ENCODE measurements at regions not wholly inside any gene's neighbourhood (a gene's known extent, or its start where the extent isn't known, plus 50 kb on each side); places are given as distances from the start of the nearest gene placed in this dataset.

DNA sequence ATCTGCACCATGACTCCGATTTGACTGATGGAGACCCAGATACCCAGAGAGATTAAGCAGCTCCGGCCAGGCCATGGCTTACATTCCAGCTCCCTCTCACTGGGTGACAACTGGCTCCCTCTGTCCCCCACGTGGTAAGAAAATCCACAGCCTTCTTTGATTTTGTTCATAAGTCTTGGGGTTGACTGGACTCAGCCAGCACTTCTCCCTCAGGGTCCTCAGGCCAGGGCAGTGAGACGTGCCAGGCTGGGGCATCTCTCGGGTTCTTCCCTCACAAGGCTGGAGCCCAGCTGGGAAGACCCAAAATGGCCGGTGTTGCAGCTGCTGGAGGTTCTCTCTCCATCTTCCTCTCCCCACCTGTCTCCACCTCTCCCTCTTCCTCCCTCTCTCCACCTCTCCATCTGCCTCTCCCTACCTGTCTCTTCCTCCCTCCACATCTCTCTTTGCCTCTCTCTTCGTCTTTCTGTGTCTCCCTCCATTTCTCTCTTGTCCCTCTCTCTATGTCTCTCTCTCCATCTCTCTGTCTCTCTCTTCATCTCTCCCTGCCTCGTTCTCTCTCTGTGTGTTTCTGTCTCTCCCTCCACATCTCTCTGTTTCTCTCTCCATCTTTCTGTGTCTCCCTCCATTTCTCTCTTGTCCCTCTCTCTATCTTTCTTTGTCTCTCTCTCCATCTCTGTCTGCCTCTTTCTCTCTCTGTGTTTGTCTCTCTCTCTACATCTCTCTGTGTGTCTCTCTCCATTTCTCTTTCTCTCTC is 105.3 kb downstream of the FOXL1 start:
- no peak for DNase-seq

GRCh38 chr16:86685076-86685475 is 106.7 kb downstream of the FOXL1 start:
- DNase-seq, result no peak

GRCh38 chr16:86690970-86691369 is 112.6 kb downstream of the FOXL1 start:
- DNase-seq, result no peak

DNA sequence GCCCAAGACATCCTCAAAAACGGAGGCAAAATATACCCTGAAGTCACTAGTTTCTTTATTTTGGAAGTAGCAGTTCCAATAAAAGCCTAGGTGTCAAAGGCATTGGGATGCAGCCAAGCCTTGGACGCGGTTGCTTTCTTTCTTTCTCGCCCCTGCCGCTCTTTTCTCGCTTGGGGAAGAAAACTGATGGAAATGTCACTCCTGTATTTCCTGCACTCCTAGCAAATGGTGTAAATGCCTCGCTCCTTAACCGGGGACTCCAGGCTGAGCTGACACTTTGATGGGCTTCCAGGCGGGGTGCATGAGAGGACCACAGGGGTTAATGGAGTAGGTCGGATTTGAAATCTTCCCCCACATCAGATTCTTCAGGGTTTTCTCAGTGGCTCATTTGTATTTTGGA is 114.1 kb downstream of the FOXL1 start:
- DNase-seq, result no peak

GRCh38 chr16:86693033-86693432 is 114.7 kb downstream of the FOXL1 start:
- no peak for DNase-seq

DNA sequence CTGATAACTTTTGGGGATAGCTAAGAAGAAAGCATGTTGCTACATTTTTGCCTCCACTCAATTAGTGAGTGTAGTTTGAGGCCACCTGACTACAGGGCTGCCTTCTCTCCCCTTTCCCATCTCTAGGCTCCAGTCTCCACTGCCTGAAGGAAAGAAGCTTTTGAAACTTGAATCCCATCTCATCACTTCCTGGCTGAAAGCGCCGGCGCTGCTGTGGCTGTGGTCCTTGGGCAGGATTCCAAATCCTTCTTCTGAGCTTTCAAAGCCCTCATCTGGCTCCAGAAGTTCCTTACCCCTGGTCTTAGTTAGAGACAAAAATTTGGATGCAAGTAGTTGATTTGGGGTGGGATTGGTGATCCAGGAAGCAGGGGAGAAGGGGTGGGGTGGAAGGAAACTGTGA is 119.4 kb downstream of the FOXL1 start:
- no peak for DNase-seq

DNA sequence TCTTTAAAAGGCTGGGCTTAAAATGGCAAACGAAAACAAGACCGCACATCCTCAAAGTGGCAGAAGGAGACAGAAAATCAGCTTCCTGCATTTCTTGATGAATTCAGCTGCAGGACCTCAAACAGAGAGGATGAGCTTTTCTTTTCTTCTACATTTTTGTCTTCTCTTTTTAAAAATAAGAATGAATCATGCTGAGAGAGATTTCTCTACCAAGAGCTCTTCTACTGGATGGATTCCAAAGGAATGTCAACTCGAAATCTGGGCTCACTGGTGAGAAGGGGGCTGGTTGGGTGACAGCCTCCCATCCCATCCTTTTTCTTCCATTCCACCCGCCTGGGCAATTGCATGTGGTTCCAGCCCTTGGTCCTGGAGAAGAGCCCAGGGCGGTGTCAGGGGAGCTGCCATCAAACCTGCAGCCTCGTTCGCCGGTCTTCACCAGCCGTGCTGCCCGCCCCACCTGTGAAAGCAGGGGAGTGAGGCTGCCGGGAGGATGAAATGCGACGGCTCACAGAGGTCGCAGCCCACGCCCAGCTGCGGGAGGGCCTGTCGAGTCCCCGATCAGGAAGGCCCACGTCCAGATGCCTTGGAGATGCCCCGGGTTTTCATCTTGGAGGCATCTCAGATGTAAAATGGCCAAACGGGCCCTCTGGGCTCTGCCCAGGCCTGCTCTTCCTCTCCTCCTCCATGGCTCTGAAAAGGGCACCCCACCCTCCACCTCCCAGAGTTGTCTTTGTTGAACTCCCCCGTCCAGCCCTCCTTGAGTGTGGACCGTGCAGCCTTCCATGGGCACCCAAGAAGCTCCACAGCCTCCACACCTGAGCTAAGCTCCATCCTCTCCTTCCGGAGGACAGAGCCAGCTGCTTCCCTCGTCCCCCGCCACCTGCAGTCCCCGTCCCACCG is 121.9 kb downstream of the FOXL1 start:
- no peak for DNase-seq

- DNase-seq, result no peak
These were observed 123.1 kb downstream of the FOXL1 start for GRCh38 chr16:86701286-86701975.

GRCh38 chr16:86702824-86703588 is 124.7 kb downstream of the FOXL1 start:
- DNase-seq, result no peak

DNA sequence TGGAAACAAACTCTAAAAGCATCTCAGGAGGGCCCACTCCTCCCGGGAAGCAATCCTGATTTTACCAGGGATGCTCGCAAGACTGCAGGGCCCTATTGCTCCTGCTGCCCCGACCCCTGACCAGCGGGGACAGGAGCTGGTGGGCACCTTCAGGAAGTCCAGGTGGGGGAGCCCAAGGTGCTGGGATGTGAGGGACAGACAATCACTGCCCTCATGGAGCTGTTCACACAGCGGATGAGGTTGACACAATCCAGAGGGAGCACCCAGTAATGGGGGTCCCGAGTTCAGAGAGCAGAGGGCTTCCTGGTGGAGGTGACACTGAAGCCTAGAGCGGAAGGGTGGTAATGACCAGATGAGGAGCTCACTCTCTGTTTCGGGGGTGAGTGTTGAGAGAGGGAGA is 126.2 kb downstream of the FOXL1 start:
- no peak for DNase-seq

GRCh38 chr16:86706726-86707125 is 128.4 kb downstream of the FOXL1 start:
- no peak for DNase-seq

GRCh38 chr16:86707171-86707570 is 128.8 kb downstream of the FOXL1 start:
- no peak for DNase-seq

GRCh38 chr16:86707581-86707980 is 129.2 kb downstream of the FOXL1 start:
- DNase-seq, result no peak

DNA sequence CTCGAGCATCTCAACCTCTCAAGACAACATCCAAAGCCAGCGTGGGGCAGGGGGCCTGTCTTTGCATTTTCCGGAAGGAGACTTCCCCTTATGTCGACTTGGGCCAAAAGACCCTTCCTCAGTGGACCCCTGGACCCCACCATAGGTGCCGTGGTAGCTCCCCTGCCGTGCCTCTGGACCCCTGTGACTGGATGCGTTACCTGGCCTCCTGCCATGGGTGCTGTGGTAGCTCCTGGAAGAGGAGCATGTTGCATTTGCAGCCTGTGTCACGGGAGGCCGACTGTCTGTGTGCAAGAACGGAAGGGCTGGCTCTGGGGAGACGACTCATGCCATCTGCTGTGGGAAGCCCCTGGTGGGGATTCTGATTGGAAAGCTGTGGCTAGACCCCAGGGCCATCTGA is 130.1 kb downstream of the FOXL1 start:
- DNase-seq, result no peak

GRCh38 chr16:86709103-86709502 is 130.8 kb downstream of the FOXL1 start:
- no peak for DNase-seq

GRCh38 chr16:86709902-86710601 is 131.7 kb downstream of the FOXL1 start:
- no peak for DNase-seq

DNA sequence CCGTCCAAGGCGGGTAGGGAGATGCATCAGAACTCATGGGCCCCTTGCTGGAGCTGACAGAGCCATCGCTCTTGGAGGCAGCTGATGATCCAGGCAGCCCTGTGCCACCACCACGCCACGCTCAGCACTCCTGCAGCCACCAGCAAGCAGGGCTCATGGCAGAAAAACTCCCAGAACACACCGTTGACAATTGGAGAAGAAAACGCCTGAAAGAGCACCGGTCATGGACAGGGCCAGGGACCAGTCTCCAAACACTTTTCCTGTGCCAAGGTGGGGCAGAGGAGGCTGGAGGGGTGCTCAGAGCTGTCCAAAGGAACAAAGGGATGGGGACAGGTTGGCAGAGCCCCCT is 132.2 kb downstream of the FOXL1 start:
- DNase-seq, result no peak

DNA sequence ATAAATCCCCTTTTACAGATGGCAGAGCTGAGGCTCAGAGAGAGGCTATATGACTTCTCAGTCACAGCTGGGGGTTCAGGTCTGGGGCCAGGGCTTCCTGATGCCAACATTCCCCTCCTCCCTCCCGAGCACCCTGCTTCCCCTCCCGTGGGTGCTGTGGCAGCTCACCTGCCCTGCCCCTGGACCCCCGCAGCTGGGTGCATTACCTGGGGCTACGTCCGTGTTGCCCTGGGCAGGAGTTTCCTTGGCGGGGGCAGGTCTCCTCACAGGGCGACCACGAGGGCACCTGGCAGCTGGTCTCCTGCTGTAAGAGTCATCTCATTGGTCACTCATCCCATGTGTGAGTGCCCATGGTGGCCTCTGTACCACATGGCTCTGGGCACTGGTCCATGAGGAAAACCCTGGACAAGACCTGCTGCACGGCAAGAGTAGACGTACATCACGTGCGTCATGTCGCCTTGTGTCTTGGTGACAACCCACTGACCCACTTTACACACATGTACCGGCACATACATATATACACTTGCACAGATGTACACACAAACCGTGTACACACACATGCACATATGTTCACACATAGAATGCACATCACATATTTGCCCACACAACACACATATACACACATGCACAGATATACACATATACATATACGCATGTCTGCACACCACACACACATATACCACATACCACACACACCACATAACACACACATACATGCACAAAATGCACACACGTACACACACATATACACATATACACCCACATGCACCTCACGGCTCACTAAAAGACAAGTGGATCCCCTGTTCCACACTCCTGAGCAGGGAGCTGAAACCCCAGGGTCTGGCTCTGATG is 134.0 kb downstream of the FOXL1 start:
- no peak for DNase-seq

DNA sequence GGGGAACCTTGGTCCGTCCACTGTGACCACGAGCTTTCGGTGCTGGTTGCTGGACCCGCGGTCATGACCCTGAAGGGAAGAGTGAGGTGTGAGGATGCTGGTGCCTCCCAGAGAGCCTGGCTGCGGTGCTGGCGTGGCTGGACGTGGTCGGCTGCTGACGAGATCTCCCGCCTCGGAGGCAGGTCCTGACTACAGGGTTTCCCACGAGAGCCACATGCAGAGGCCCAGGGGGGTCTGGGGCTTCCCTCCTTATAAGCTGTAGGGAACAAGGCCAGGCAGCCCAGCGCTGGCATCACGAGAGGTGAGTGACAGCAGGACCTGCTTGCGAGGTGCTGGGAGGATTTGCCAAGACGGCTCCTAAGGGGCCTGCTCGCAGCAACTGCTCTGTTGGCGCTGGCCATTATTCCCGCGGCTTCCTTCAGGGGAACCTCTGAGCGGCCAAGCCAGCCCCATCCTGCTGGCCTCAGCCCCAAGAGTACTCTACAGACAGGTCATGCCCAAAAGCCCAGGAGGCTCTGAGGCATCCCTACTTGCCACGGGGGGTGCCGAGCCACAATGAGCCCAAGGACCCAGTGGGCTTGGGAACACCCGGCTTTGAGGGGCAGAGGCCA is 134.8 kb downstream of the FOXL1 start:
- no peak for DNase-seq

DNA sequence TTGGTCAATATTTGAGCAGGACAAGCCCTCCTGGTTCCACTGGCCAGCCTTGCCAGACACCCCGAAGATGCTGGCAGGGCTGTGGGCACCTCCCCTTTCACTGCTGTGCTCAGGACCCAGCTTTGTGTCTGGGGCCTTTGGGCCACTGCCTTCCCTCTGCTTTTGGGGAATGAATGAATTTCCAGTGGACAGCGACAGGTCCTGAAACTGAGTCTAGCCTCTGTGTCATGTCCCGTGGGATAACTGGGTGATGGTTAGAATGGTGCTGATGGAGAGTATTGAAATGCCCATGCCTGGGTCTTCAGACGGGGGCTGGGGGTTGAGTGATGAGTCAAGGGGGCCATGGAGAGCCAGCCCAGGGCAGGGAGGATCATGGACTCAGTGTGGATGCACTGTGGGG is 135.8 kb downstream of the FOXL1 start:
- no peak for DNase-seq

GRCh38 chr16:86716649-86717048 is 138.3 kb downstream of the FOXL1 start:
- DNase-seq, result no peak

Measured in T-helper 1 cell (primary cell).